GM23338 (cell line): ENCODE measurements at regions not wholly inside any gene's neighbourhood (a gene's known extent, or its start where the extent isn't known, plus 50 kb on each side); places are given as distances from the start of the nearest gene placed in this dataset.

Experiments used
- ATAC-seq: fragments of 200-7000 bp; cut with Tn5 transposase; 3 replicates; pipeline ENCODE4 v1.9.1; 2020
- DNase-seq: peaks from one replicate; pipeline ENCODE4 v3.0.0-alpha.2; 2015; ENCODE audit warnings: low spot score
- H2AFZ ChIP-seq: fragments of 200-600 bp; sonication (generic); 2 replicates; pipeline ENCODE4 v1.8.0; 2016; ENCODE audit warnings: antibody characterized with exemption, mild to moderate bottlenecking, moderate library complexity
- H3F3A ChIP-seq: fragments of 200-600 bp; sonication (generic); replicated peaks from 2 replicates; pipeline ENCODE4 v1.8.0; 2017; ENCODE audit warnings: antibody characterized with exemption, mixed run types, low read depth
- H3K27ac ChIP-seq: fragments of 200-600 bp; sonication (generic); 2 replicates; pipeline ENCODE4 v1.6.1; 2016; ENCODE audit warnings: low read depth
- H3K27me3 ChIP-seq: fragments of 200-600 bp; sonication (generic); 2 replicates; pipeline ENCODE4 v1.8.0; 2016; ENCODE audit warnings: mild to moderate bottlenecking, mixed run types, moderate library complexity; ENCODE audit not compliant: insufficient read depth
- H3K36me3 ChIP-seq: fragments of 200-600 bp; sonication (generic); 2 replicates; pipeline ENCODE4 v1.8.0; 2016; ENCODE audit warnings: mild to moderate bottlenecking; ENCODE audit not compliant: insufficient read depth
- H3K4me1 ChIP-seq: fragments of 200-600 bp; sonication (generic); 2 replicates; pipeline ENCODE4 v1.8.0; 2016; ENCODE audit warnings: mild to moderate bottlenecking, moderate library complexity; ENCODE audit not compliant: insufficient read depth
- H3K4me2 ChIP-seq: fragments of 200-600 bp; sonication (generic); 2 replicates; pipeline ENCODE4 v1.7.1; 2017; ENCODE audit warnings: mixed run types
- H3K4me3 ChIP-seq: fragments of 200-600 bp; sonication (generic); 2 replicates; pipeline ENCODE4 v1.6.1; 2016; ENCODE audit warnings: mixed run types
- H3K79me2 ChIP-seq: fragments of 200-600 bp; sonication (generic); replicated peaks from 2 replicates; pipeline ENCODE4 v1.8.0; 2017; ENCODE audit warnings: mild to moderate bottlenecking; ENCODE audit not compliant: insufficient read depth
- H3K9me2 ChIP-seq: fragments of 200-600 bp; sonication (generic); 2 replicates; pipeline ENCODE4 v1.8.0; 2017; ENCODE audit not compliant: insufficient read depth
- H4K20me1 ChIP-seq: fragments of 200-600 bp; sonication (generic); replicated peaks from 2 replicates; pipeline ENCODE4 v1.8.0; 2017; ENCODE audit warnings: mild to moderate bottlenecking; ENCODE audit not compliant: insufficient read depth
- H3K27ac Mint-ChIP-seq: 2 replicates; pipeline ENCODE4 v1.8.0; 2020; ENCODE audit warnings: inconsistent platforms, mild to moderate bottlenecking, moderate library complexity, mixed read lengths
- H3K27me3 Mint-ChIP-seq: 3 replicates; pipeline ENCODE4 v1.8.0; 2022; ENCODE audit warnings: low read depth, mild to moderate bottlenecking, moderate library complexity, mixed read lengths, inconsistent platforms; ENCODE audit not compliant: insufficient read depth, poor library complexity
- H3K36me3 Mint-ChIP-seq: 3 replicates; pipeline ENCODE4 v1.8.0; 2021; ENCODE audit warnings: low read depth, mild to moderate bottlenecking, inconsistent platforms, moderate library complexity, mixed read lengths
- H3K4me1 Mint-ChIP-seq: 3 replicates; pipeline ENCODE4 v1.8.0; 2020; ENCODE audit warnings: mild to moderate bottlenecking, inconsistent platforms, mixed read lengths
- H3K4me3 Mint-ChIP-seq: 3 replicates; pipeline ENCODE4 v1.8.0; 2021; ENCODE audit warnings: moderate library complexity, mild to moderate bottlenecking, inconsistent platforms, mixed read lengths
- H3K9me3 Mint-ChIP-seq: 3 replicates; pipeline ENCODE4 v1.8.0; 2020; ENCODE audit warnings: moderate library complexity, mild to moderate bottlenecking, inconsistent platforms, mixed read lengths
- CREB1 ChIP-seq: fragments of 250-450 bp; sonication (Bioruptor Pico); IDR thresholded peaks from 2 replicates; pipeline ENCODE4 v1.5.0; 2020; ENCODE audit warnings: low read depth, mild to moderate bottlenecking, moderate library complexity
- CTCF ChIP-seq, 2 experiments: fragments of 200-600 bp in 1 of 2; sonication (generic) in 1 of 2; conservative IDR thresholded peaks; 2 replicates each; pipeline versions ENCODE4 v1.5.1 to v1.6.1; 2016 to 2017; ENCODE audit warnings: antibody characterized with exemption in 2 of 2, low read depth in 2 of 2, mild to moderate bottlenecking in 2 of 2, moderate library complexity in 1 of 2
- ETS1 ChIP-seq: IDR thresholded peaks from 2 replicates; pipeline ENCODE4 v1.6.1; 2016; ENCODE audit warnings: antibody characterized with exemption
- EZH2 ChIP-seq: fragments of 200-600 bp; sonication (generic); IDR thresholded peaks from one replicate; pipeline ENCODE4 v1.8.0; 2017; ENCODE audit warnings: antibody characterized with exemption, mild to moderate bottlenecking, low read depth; ENCODE audit not compliant: unreplicated experiment
- EZH2phosphoT487 ChIP-seq: fragments of 200-600 bp; sonication (generic); IDR thresholded peaks from one replicate; pipeline ENCODE4 v1.8.1; 2018; ENCODE audit warnings: antibody characterized with exemption; ENCODE audit not compliant: unreplicated experiment
- JUNB ChIP-seq: IDR thresholded peaks from one replicate; pipeline ENCODE4 v1.6.1; 2016; ENCODE audit warnings: antibody characterized with exemption; ENCODE audit not compliant: unreplicated experiment
- NANOG ChIP-seq: IDR thresholded peaks from 2 replicates; pipeline ENCODE4 v1.6.1; 2016; ENCODE audit warnings: antibody characterized with exemption, borderline replicate concordance
- POLR2AphosphoS5 ChIP-seq: IDR thresholded peaks from 2 replicates; pipeline ENCODE4 v1.6.1; 2016; ENCODE audit warnings: antibody characterized with exemption, low read depth
- REST ChIP-seq: IDR thresholded peaks from one replicate; pipeline ENCODE4 v1.6.1; 2018; ENCODE audit warnings: antibody characterized with exemption; ENCODE audit not compliant: unreplicated experiment
- STAT1 ChIP-seq: IDR thresholded peaks from one replicate; pipeline ENCODE4 v1.6.1; 2016; ENCODE audit warnings: antibody characterized with exemption; ENCODE audit not compliant: unreplicated experiment
- ZNF114 ChIP-seq: fragments of 250-450 bp; sonication (Bioruptor Pico); IDR thresholded peaks from 2 replicates; pipeline ENCODE4 v1.5.0; 2020; ENCODE audit warnings: mild to moderate bottlenecking, moderate library complexity
- ZNF331 ChIP-seq: fragments of 250-450 bp; sonication (Bioruptor Pico); IDR thresholded peaks from 2 replicates; pipeline ENCODE4 v1.5.0; 2020; ENCODE audit warnings: low read depth, mild to moderate bottlenecking, moderate library complexity
- ZNF462 ChIP-seq: fragments of 250-450 bp; sonication (Bioruptor Pico); IDR thresholded peaks from 2 replicates; pipeline ENCODE4 v1.5.0; 2020; ENCODE audit warnings: mild to moderate bottlenecking, moderate library complexity

GRCh38 chr10:123278445-123278844 is 124.2 kb downstream of the BUB3 start:
- H3K36me3 Mint-ChIP-seq = peaks cover 6% of the 10 kb centered on the region
- ATAC-seq (no peak), DNase-seq (no peak)
- peaks cover 3% of the 10 kb centered on the region for H3K27me3 Mint-ChIP-seq
- H3K27ac Mint-ChIP-seq = no peak overlapping the region; the same call in 1 of the 2 replicates
- Histone ChIP-seq H3F3A (no peaks in the 10 kb centered on the region), H3K27ac (no peak overlapping the region), H3K4me3 (no peak overlapping the region), H4K20me1 (no peaks in the 10 kb centered on the region), H3K36me3 (no peaks in the 10 kb centered on the region), H3K27me3 (no peaks in the 10 kb centered on the region; the same call in 1 of the 2 replicates), H3K4me1 (peaks cover 14% of the 10 kb centered on the region), H3K79me2 (no peaks in the 10 kb centered on the region), H2AFZ (no peak overlapping the region), H3K4me2 (no peak overlapping the region), H3K9me2 (no peaks in the 10 kb centered on the region)
- H3K4me1 Mint-ChIP-seq = peaks cover 15% of the 10 kb centered on the region; the same call in 2 of the 3 replicates
- peaks cover 8% of the 10 kb centered on the region for H3K9me3 Mint-ChIP-seq
- no peak overlapping the region for H3K4me3 Mint-ChIP-seq
- no peak for TF ChIP-seq JUNB
- TF ChIP-seq NANOG = no peak
- no peak for TF ChIP-seq ETS1
- no peak for TF ChIP-seq ZNF462 (CRISPR knock-in tag)
- TF ChIP-seq CREB1 (CRISPR knock-in tag) = no peak
- no peak for TF ChIP-seq ZNF114
- no peak for TF ChIP-seq CTCF (conservative IDR thresholded peaks at IDR 0.05; ENCODE audit: low read depth in 2 of 2)
- no peak for TF ChIP-seq REST
- TF ChIP-seq EZH2phosphoT487 = no peak
- TF ChIP-seq POLR2AphosphoS5 = no peak
- TF ChIP-seq EZH2 = no peak
- no peak for TF ChIP-seq STAT1
- TF ChIP-seq ZNF331 (CRISPR knock-in tag) = no peak
